GM10266 (cell line): ENCODE measurements at regions not wholly inside any gene's neighbourhood (a gene's known extent, or its start where the extent isn't known, plus 50 kb on each side); places are given as distances from the start of the nearest gene placed in this dataset.
A peak's percentile ranks its signal among the peaks of the same experiment; 100 is the strongest.

Source experiments
- DNase-seq: peaks from one replicate; pipeline ENCODE4 v3.0.0; 2012; ENCODE audit errors: extremely low spot score
- CTCF ChIP-seq: IDR thresholded peaks from 2 replicates; pipeline ENCODE4 v1.5.1; 2012; ENCODE audit warnings: mild to moderate bottlenecking, low read depth; ENCODE audit not compliant: control insufficient read depth, insufficient read depth; ENCODE audit errors: missing control alignments

DNA sequence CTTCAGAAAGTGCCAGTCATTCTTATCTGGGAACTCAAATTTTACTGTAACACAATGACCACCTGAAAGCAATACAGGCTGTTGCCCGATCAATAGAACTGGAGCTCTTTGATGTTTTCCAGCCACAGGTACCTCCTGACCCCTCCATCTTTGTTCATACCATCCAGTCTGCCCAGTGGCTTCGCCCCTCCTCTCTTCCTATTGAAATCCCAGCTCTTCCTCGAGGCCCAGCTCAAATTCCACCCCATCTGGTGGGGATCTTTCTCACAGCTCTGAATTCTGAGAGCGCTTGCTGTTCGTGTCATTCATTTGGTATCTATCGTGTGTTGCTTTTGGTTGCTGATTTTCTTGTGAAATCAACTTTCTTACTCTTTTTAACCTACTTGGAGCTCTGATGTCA is 87.9 kb upstream of the CNKSR3 start:
- no peak for DNase-seq
- TF ChIP-seq CTCF, result no peak

GRCh38 chr6:154602296-154602695 is 91.8 kb upstream of the CNKSR3 start:
- no peak for TF ChIP-seq CTCF
- DNase-seq, result no peak

GRCh38 chr6:154602708-154603107 is 92.2 kb upstream of the CNKSR3 start:
- TF ChIP-seq CTCF, result no peak
- DNase-seq, result no peak

DNA sequence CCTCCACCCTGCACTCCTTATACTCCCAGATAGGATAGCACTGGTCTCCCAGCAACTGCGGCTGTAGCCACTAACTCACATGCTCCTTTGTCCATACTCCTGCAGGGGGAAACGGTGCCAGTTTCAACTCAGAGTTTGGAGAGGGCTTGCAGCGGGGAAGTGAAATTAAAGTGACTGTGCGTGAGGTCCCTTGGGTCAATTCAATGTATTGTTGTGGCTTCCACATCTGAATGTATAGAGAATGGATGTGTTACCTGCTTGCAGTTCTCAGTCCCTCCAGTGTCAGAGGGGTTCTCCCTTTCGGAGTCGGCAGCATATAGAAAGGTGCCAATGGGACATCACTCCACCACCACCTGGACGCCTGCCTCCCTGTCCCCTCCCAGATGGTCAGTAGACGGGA is 93.6 kb upstream of the CNKSR3 start:
- TF ChIP-seq CTCF, result no peak
- peak; percentile 27 for DNase-seq

DNA sequence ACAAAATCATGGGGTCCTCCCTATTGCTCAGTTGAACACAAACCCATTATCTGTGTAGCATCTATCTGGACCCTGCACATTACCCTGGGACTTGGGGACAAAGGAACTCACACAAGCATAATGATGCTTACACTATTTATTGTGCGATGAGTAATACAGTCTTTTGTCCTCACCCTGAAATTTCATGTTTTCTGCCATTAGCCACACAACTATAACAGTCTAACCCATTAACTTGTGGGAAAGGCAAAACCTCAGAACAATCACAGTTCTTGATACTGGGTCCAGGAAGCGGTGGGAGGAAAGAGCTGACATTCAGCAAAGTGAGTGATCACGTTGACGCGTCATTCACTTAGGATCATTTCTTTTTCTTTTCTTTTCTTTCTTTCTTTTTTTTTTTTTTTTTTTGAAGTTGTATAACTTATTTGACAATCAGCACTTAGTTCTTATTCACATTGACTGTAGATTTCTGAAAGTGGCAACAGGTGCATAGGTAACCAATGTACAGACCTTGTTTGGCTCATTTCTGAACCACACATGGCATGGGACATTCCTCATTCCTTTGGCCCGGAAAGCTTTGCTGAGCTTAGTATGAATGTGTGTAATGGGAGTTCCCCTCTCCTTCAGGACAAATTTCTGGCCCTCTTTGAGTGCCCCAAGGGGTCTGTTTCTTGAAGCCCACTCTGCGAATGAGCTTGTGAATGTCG is 94.8 kb upstream of the CNKSR3 start:
- peak; percentile 43 for DNase-seq

GRCh38 chr6:154605882-154606370 is 95.4 kb upstream of the CNKSR3 start:
- no peak for TF ChIP-seq CTCF
- no peak for DNase-seq

More for the DNA sequence above, 94.8 kb upstream of the CNKSR3 start:
- no peak for TF ChIP-seq CTCF

GRCh38 chr6:154606457-154606856 is 96.0 kb upstream of the CNKSR3 start:
- DNase-seq, result peak; percentile 82
- no peak for TF ChIP-seq CTCF
